Glutamatergic neuron (in vitro differentiated cells): ENCODE measurements at regions not wholly inside any gene's neighbourhood (a gene's known extent, or its start where the extent isn't known, plus 50 kb on each side); places are given as distances from the start of the nearest gene placed in this dataset.

Experiments used
- DNase-seq: peaks from one replicate; pipeline ENCODE4 v3.0.0; 2022
- H3K27ac Mint-ChIP-seq: one replicate; pipeline ENCODE4 v1.8.0; 2020; ENCODE audit warnings: mild to moderate bottlenecking, mixed read lengths, inconsistent platforms; ENCODE audit not compliant: unreplicated experiment
- H3K27me3 Mint-ChIP-seq: one replicate; pipeline ENCODE4 v1.8.0; 2020; ENCODE audit warnings: mild to moderate bottlenecking, moderate library complexity, mixed read lengths, inconsistent platforms; ENCODE audit not compliant: unreplicated experiment
- H3K36me3 Mint-ChIP-seq: one replicate; pipeline ENCODE4 v1.8.0; 2020; ENCODE audit warnings: mild to moderate bottlenecking, mixed read lengths, inconsistent platforms; ENCODE audit not compliant: unreplicated experiment
- H3K4me1 Mint-ChIP-seq: one replicate; pipeline ENCODE4 v1.8.0; 2020; ENCODE audit warnings: mild to moderate bottlenecking, low read depth, mixed read lengths, inconsistent platforms; ENCODE audit not compliant: unreplicated experiment
- H3K4me3 Mint-ChIP-seq: one replicate; pipeline ENCODE4 v1.8.0; 2020; ENCODE audit warnings: mild to moderate bottlenecking, mixed read lengths, inconsistent platforms; ENCODE audit not compliant: unreplicated experiment
- H3K9me3 Mint-ChIP-seq: one replicate; pipeline ENCODE4 v1.8.0; 2020; ENCODE audit warnings: mild to moderate bottlenecking, moderate library complexity, mixed read lengths, inconsistent platforms; ENCODE audit not compliant: unreplicated experiment
- CTCF ChIP-seq: fragments of 200-600 bp; sonication (generic); IDR thresholded peaks from one replicate; pipeline ENCODE4 v1.5.0; 2021; ENCODE audit not compliant: partially characterized antibody, unreplicated experiment

- no peaks in the 10 kb centered on the region for H3K36me3 Mint-ChIP-seq
- H3K27me3 Mint-ChIP-seq = no peaks in the 10 kb centered on the region
These were observed 136.7 kb upstream of the SESN3 start for GRCh38 chr11:95367726-95368125.

GRCh38 chr11:95365348-95365747 lies 134.3 kb upstream of the SESN3 start:
- no peak overlapping the region for H3K4me3 Mint-ChIP-seq
- no peak for DNase-seq
- no peak overlapping the region for H3K27ac Mint-ChIP-seq

More at GRCh38 chr11:95367726-95368125, 136.7 kb upstream of the SESN3 start:
- no peak overlapping the region for H3K4me3 Mint-ChIP-seq
- peaks cover 46% of the 10 kb centered on the region for H3K4me1 Mint-ChIP-seq
- peaks cover 4% of the 10 kb centered on the region for H3K9me3 Mint-ChIP-seq
- TF ChIP-seq CTCF = no peak
- no peak for DNase-seq
- peak overlapping the region; percentile 52 for H3K27ac Mint-ChIP-seq

GRCh38 chr11:95364324-95365295 lies 133.6 kb upstream of the SESN3 start:
- H3K27ac Mint-ChIP-seq = peak overlapping the region; percentile 94
- no peak overlapping the region for H3K4me3 Mint-ChIP-seq
- H3K4me1 Mint-ChIP-seq = peaks cover 39% of the 10 kb centered on the region
- DNase-seq = no peak
- H3K9me3 Mint-ChIP-seq = peaks cover 4% of the 10 kb centered on the region
- H3K27me3 Mint-ChIP-seq = no peaks in the 10 kb centered on the region
- TF ChIP-seq CTCF = no peak
- H3K36me3 Mint-ChIP-seq = no peaks in the 10 kb centered on the region

More at GRCh38 chr11:95365348-95365747, 134.3 kb upstream of the SESN3 start:
- Mint-ChIP-seq H3K27me3 (no peaks in the 10 kb centered on the region), H3K9me3 (peaks cover 4% of the 10 kb centered on the region), H3K4me1 (peaks cover 45% of the 10 kb centered on the region), H3K36me3 (no peaks in the 10 kb centered on the region)
- TF ChIP-seq CTCF = no peak

- Mint-ChIP-seq H3K4me3 (peak overlapping the region; percentile 50), H3K9me3 (peaks cover 4% of the 10 kb centered on the region), H3K4me1 (peaks cover 37% of the 10 kb centered on the region), H3K27me3 (no peaks in the 10 kb centered on the region), H3K27ac (peak overlapping the region; percentile 94), H3K36me3 (no peaks in the 10 kb centered on the region)
- no peak for TF ChIP-seq CTCF
- peak; percentile 80 for DNase-seq
These were observed 132.7 kb upstream of the SESN3 start for GRCh38 chr11:95363708-95364107.

GRCh38 chr11:95363164-95363563 lies 132.2 kb upstream of the SESN3 start:
- no peak for DNase-seq
- Mint-ChIP-seq H3K27ac (peak overlapping the region; percentile 94), H3K4me3 (peak overlapping the region; percentile 47), H3K9me3 (peaks cover 4% of the 10 kb centered on the region), H3K4me1 (peaks cover 37% of the 10 kb centered on the region), H3K36me3 (no peaks in the 10 kb centered on the region), H3K27me3 (no peaks in the 10 kb centered on the region)
- no peak for TF ChIP-seq CTCF
